Neural progenitor cell (in vitro differentiated cells): ENCODE measurements at regions not wholly inside any gene's neighbourhood (a gene's known extent, or its start where the extent isn't known, plus 50 kb on each side); places are given as distances from the start of the nearest gene placed in this dataset.

Experiments
- CTCF ChIP-seq: fragments of 200-600 bp; sonication (generic); IDR thresholded peaks from 2 replicates; pipeline ENCODE4 v1.5.1; 2017; ENCODE audit warnings: antibody characterized with exemption, mild to moderate bottlenecking
- EZH2phosphoT487 ChIP-seq: fragments of 200-600 bp; sonication (generic); IDR thresholded peaks from 2 replicates; pipeline ENCODE4 v1.6.1; 2017; ENCODE audit warnings: antibody characterized with exemption

- TF ChIP-seq CTCF (no peak), EZH2phosphoT487 (no peak)
These were observed 191.1 kb upstream of the TTC29 start for GRCh38 chr4:147136751-147137150.
